Body of pancreas (tissue), 4 donors: ENCODE measurements at regions not wholly inside any gene's neighbourhood (a gene's known extent, or its start where the extent isn't known, plus 50 kb on each side); places are given as distances from the start of the nearest gene placed in this dataset.
A peak's percentile ranks its signal among the peaks of the same experiment; 100 is the strongest.

Source experiments
- ATAC-seq: fragments of 150-250 bp; one replicate; pipeline ENCODE4 v1.9.1; 2016
- DNase-seq, 4 donors: peaks; one replicate each; pipeline ENCODE4 v3.0.0-alpha.2; 2019
- H3K27ac ChIP-seq, 4 donors: fragments of 200-600 bp; sonication (generic); 1 replicate in 3 of 4; 2 replicates in 1 of 4; pipeline versions ENCODE4 v1.5.1 to v1.6.1; 2016 to 2019; ENCODE audit warnings: mild to moderate bottlenecking in 1 of 4, mixed read lengths in 1 of 4, moderate library complexity in 1 of 4
- H3K27me3 ChIP-seq, 2 donors: fragments of 200-600 bp; sonication (generic); one replicate each; pipeline ENCODE4 v1.6.0; 2016; ENCODE audit warnings: mild to moderate bottlenecking in 1 of 2
- H3K36me3 ChIP-seq, 2 donors: fragments of 200-600 bp; sonication (generic); replicated peaks in 1 of 2; 2 replicates each; pipeline ENCODE4 v1.5.1; 2016; ENCODE audit warnings: low read depth in 2 of 2; ENCODE audit not compliant: insufficient read depth in 1 of 2
- H3K4me1 ChIP-seq: fragments of 200-600 bp; sonication (generic); one replicate; pipeline ENCODE4 v1.6.0; 2016
- H3K4me3 ChIP-seq, 2 donors: fragments of 200-600 bp; sonication (generic); 1 replicate in 1 of 2; 2 replicates in 1 of 2; pipeline ENCODE4 v1.5.1; 2016 to 2019
- H3K9me3 ChIP-seq, 3 donors: fragments of 200-600 bp; sonication (generic); 1 replicate in 2 of 3; 2 replicates in 1 of 3; pipeline ENCODE4 v1.5.1; 2016
- POLR2A ChIP-seq, 3 donors: fragments of 450-650 bp; IDR thresholded peaks; one replicate each; pipeline ENCODE4 v1.6.1; 2016; ENCODE audit warnings: antibody characterized with exemption in 3 of 3, mild to moderate bottlenecking in 2 of 3
- WGBS, 2 donors: methylation state at CpG; one replicate each; pipeline ENCODE4 v1.1.5; 2017; 5-methylcytosine and 5-hydroxymethylcytosine counted together
- intact Hi-C: fragments of 100-400 bp; cut with DNase I; formaldehyde crosslinking; loops from one replicate; pipeline ENCODE4 v1.15.1; 2023
- TF ChIP-seq, protein P1 (sequence below), 7 experiments: fragments of 450-650 bp in 4 of 7; fragments of 200-600 bp in 3 of 7; sonication (generic) in 3 of 7; IDR thresholded peaks; one replicate each; pipeline ENCODE4 v1.5.1; 2016 to 2019; ENCODE audit warnings: antibody characterized with exemption in 7 of 7

GRCh38 chr1:8213136-8213535, 104.8 kb upstream of the SLC45A1 start:
- H3K27me3 ChIP-seq = no peaks in the 10 kb centered on the region
- no peak overlapping the region for H3K4me3 ChIP-seq
- no peak overlapping the region for H3K27ac ChIP-seq
- intact Hi-C loops = no loop called here
- no peaks in the 10 kb centered on the region for H3K36me3 ChIP-seq
- peaks cover 16% of the 10 kb centered on the region for H3K4me1 ChIP-seq
- H3K9me3 ChIP-seq = no peaks in the 10 kb centered on the region
- DNase-seq (no peak), ATAC-seq (no peak)
- TF ChIP-seq, protein P1, sequence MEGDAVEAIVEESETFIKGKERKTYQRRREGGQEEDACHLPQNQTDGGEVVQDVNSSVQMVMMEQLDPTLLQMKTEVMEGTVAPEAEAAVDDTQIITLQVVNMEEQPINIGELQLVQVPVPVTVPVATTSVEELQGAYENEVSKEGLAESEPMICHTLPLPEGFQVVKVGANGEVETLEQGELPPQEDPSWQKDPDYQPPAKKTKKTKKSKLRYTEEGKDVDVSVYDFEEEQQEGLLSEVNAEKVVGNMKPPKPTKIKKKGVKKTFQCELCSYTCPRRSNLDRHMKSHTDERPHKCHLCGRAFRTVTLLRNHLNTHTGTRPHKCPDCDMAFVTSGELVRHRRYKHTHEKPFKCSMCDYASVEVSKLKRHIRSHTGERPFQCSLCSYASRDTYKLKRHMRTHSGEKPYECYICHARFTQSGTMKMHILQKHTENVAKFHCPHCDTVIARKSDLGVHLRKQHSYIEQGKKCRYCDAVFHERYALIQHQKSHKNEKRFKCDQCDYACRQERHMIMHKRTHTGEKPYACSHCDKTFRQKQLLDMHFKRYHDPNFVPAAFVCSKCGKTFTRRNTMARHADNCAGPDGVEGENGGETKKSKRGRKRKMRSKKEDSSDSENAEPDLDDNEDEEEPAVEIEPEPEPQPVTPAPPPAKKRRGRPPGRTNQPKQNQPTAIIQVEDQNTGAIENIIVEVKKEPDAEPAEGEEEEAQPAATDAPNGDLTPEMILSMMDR (IDR thresholded peaks at IDR 0.05) = no peak
- no peak for TF ChIP-seq POLR2A (IDR thresholded peaks at IDR 0.05)
- WGBS, 2 donors = 87 to 90% methylated on average over 9 of the region's 9 CpGs

DNA sequence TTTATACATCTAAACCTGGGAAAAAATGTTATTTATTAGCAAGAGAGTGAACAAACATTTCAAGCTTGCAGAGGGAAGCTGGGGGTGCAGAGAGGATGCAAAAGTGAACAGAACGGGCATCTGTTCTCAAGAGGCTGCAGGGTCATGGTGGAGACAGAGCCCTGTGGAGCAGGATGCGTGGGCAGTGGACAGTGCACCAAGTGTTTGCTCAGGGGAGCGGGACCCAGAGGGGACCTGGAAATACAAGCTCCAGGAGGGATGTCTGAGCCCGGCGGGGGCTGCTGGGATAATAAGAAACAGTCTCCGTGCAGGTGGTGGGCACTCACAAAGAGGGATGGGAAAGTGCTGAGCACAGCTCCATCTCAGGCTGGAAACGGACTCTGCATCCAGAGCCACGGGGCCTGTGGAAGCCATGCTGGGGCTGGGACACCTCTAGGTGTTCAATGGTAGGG, 105.3 kb upstream of the SLC45A1 start:
- Histone ChIP-seq H3K36me3 (no peaks in the 10 kb centered on the region), H3K4me1 (peaks cover 11% of the 10 kb centered on the region), H3K9me3 (no peaks in the 10 kb centered on the region), H3K27me3 (no peaks in the 10 kb centered on the region), H3K4me3 (no peak overlapping the region), H3K27ac (no peak overlapping the region)
- intact Hi-C loops = no loop called here
- 76 to 84% methylated on average over 7 to 8 of the region's 8 CpGs for WGBS, 2 donors
- DNase-seq (no peak), ATAC-seq (no peak)
- TF ChIP-seq, protein P1 (IDR thresholded peaks at IDR 0.05) = no peak

DNA sequence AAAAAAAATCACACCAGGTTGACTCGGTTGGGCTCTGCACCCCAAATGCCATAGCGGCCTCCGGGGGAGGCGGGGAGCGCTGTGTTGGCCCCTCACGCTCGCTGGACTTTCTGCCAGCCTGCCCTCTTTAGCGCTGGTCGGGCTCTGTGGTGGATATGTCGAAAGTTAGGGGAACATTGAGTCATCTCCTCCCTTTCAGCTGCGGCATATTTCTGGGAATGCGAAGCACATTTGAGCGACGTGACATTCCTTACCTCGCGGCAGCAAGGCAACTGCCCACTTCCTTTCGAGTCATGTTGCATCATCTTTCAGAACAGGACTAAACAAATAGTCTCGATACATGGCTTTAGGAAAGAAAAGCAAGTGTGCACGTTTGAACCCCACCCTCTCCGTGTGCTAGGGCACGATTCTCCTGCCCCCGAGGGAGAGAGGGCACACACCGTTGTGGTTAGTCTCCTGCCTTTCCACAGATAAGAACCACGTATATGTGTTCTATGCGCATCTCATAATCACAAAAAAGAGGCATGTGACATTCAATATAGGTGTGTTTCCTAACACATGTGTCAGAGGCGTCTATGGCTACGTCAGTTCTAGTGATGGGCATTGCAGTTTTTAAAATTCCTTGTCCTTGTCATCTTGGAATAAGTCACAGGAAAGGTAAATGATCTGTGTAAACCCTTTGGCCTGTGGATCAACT, 105.9 kb upstream of the SLC45A1 start:
- WGBS, 2 donors = 70% methylated on average over 21 to 27 of the region's 27 CpGs
- DNase-seq (peak in 1 of 4 donors; percentile 65), ATAC-seq (no peak)
- TF ChIP-seq, protein P1 (IDR thresholded peaks at IDR 0.05) = no peak
- TF ChIP-seq POLR2A (IDR thresholded peaks at IDR 0.05) = peak in 1 of 3 donors; percentile 14
- Histone ChIP-seq H3K27ac (peak overlapping the region in 1 of 4 donors; percentile 38), H3K36me3 (no peaks in the 10 kb centered on the region), H3K4me3 (no peak overlapping the region), H3K27me3 (no peaks in the 10 kb centered on the region), H3K9me3 (no peaks in the 10 kb centered on the region), H3K4me1 (peaks cover 5% of the 10 kb centered on the region)
- intact Hi-C loops = no loop called here

- no peaks in the 10 kb centered on the region for H3K4me1 ChIP-seq
- no peaks in the 10 kb centered on the region for H3K36me3 ChIP-seq
- H3K27me3 ChIP-seq = no peaks in the 10 kb centered on the region
- no peak for TF ChIP-seq POLR2A (IDR thresholded peaks at IDR 0.05)
- TF ChIP-seq, protein P1 (IDR thresholded peaks at IDR 0.05) = no peak
- intact Hi-C loops = no loop called here
- H3K9me3 ChIP-seq = no peaks in the 10 kb centered on the region
- peak overlapping the region in 1 of 4 donors; percentile 38 for H3K27ac ChIP-seq
- ATAC-seq (no peak), DNase-seq (no peak)
- 75 to 89% methylated on average over 10 to 17 of the region's 17 CpGs for WGBS, 2 donors
- H3K4me3 ChIP-seq = no peak overlapping the region
Measured at GRCh38 chr1:8211251-8211882, 106.5 kb upstream of the SLC45A1 start.
